IMR-90 (cell line): ENCODE measurements at regions not wholly inside any gene's neighbourhood (a gene's known extent, or its start where the extent isn't known, plus 50 kb on each side); places are given as distances from the start of the nearest gene placed in this dataset.

Experiments
- FOS ChIP-seq: fragments of 150-350 bp; IDR thresholded peaks from 2 replicates; pipeline ENCODE4 v1.6.1; 2016; ENCODE audit warnings: low read depth, low read length
- NFE2L2 ChIP-seq: fragments of 150-350 bp; IDR thresholded peaks from 2 replicates; pipeline ENCODE4 v1.6.1; 2016; ENCODE audit warnings: low read depth, mild to moderate bottlenecking, low read length
- TF ChIP-seq, protein P1 (sequence below): fragments of 150-350 bp; IDR thresholded peaks from 2 replicates; pipeline ENCODE4 v1.6.1; 2016; ENCODE audit warnings: low read depth, mild to moderate bottlenecking, low read length, moderate library complexity, borderline replicate concordance

DNA sequence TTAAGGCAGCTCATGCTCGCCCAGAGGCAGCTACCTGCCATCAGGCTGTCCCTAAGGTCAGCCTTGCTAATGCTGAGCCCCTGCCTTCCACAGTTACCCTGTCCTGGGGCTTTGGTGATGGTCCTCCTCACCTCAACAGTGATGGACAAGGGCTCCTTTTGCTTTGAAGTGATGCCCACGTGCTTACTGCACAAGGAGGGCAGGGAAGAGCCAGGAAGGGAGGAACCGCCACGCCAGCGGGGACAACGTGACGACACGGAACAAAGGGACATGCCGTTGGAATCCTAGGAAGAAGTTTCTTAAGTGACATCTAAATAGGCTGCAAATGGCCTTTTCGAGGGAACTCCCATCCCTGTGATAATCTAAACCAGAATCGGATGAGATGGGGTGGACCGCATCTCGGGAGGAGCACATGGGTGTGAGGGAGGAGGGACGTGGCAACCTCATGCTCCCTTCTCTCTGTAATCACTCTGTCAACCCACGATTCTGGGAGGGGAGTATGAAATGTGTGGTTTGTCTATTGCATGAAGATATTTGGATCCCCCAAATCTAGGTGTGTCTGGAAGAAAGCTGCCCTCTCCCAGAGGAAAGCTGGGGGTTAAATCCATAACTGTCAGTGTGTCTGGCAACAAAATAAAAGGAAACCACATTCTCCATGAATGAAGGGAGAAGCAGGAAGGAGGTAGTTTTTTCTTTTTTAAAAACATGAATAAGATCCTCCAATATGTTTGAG lies 110.9 kb upstream of the IRF2BP2 start (continued):
- TF ChIP-seq, protein P1, sequence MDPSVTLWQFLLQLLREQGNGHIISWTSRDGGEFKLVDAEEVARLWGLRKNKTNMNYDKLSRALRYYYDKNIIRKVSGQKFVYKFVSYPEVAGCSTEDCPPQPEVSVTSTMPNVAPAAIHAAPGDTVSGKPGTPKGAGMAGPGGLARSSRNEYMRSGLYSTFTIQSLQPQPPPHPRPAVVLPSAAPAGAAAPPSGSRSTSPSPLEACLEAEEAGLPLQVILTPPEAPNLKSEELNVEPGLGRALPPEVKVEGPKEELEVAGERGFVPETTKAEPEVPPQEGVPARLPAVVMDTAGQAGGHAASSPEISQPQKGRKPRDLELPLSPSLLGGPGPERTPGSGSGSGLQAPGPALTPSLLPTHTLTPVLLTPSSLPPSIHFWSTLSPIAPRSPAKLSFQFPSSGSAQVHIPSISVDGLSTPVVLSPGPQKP, result no peak
- no peak for TF ChIP-seq FOS
- TF ChIP-seq NFE2L2, result no peak
